ENCODE measurements at regions not wholly inside any gene's neighbourhood (a gene's known extent, or its start where the extent isn't known, plus 50 kb on each side); places are given as distances from the start of the nearest gene placed in this dataset.

DNA sequence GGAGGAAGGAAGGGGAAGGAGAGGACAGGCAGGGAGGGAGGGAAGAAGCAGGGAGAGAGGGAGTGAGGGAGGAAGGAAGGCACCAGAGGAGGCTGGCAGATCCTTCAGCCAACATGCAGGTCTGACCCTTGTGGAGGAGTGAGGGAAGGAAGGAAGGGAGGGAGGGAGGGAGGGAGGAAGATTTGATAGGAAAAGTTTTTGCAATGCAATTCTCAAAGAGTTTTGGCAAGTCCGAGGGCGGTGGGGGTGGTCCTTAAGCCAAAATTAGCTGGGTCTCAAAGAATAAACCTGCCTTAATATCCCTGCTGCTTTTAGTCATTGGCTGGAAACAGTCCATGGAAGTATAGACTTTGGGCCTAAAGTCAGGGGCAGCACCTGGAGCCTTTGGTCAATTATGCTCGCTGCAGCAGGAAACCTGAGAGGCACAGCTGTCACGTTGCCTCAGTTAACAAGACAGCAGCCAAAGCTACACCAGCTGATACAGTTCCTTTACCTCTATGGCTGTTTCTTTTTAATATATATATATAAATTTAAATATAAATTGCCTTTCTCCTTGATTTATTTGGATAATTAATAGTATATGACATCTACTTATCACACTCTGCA is 115.7 kb upstream of the RALGAPA2 start:
- ATAC-seq (replicated peaks in 6 of 8) = no peak
- 22 to 100% (median 82%) methylated on average over 1 to 2 of the region's 4 CpGs; no CpG with 5 or more reads in 2 of the 10 experiments for WGBS, 10 experiments
- in situ Hi-C loops (cut with MboI; ENCODE audit: low pct_unique_long_range_greater_than_20kb in 2 of 9, low sequenced_read_pairs in 9 of 9, unreplicated experiment in 9 of 9) = loop anchor here in 3 of 9 experiments (10.0 to 25.0 kb wide), 3 partner anchors 153 to 684 kb away; partner anchors contain the start of gene NKX2-2 (in 1 of the 3)
- H3K4me3 ChIP-seq = no peak overlapping the region
- no peak overlapping the region for H3K27ac ChIP-seq
- H3K4me1 ChIP-seq (replicated peaks in 1 of 2) = no peaks in the 10 kb centered on the region

DNA sequence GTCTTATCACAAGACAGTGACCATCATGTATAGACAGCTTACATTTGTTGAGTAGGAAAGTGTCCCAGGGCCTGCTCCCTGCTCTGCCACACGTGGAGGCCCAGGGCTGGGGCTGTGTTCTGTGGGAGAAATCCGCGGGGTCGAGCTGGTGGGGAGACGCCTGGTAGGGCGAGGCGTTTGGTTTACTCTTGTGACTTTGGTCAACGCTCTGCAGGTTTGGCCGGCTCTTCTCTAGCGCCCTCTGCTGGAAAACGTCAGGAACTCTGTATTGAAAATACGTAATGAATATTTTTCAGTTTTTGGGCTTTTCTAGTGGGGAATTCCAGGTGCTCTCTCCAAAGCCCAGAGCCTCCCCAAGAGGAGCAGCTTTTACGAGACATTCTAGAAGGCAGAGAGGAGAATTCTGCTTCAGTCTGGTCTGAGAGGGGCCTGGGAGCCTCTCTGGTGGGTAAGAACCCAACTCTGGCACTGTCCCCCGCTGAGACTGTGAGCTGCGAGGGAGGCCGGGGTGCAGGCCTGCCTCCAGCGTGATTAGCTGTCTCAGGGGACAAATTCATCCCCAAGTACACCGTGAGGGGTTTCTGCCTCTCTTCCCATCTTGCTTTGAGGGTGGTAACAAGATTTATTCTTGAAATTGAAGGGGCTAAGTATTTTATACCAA is 112.6 kb upstream of the RALGAPA2 start:
- peak in 6 of 8 experiments; percentile 11 to 58 (median 45) for ATAC-seq (replicated peaks in 6 of 8)
- H3K27ac ChIP-seq = no peak overlapping the region
- in situ Hi-C loops (cut with MboI; ENCODE audit: low pct_unique_long_range_greater_than_20kb in 2 of 9, low sequenced_read_pairs in 9 of 9, unreplicated experiment in 9 of 9) = loop anchor here in 5 of 9 experiments (10.0 to 25.0 kb wide), 3 partner anchors 150 to 687 kb away; partner anchors contain the start of gene NKX2-2 (in 1 of the 5)
- peaks cover 0 to 4% of the 10 kb centered on the region in 2 donors for H3K4me1 ChIP-seq (replicated peaks in 1 of 2)
- no peak overlapping the region for H3K4me3 ChIP-seq
- WGBS, 10 experiments = 0 to 80% (median 9%) methylated on average over 1 to 13 of the region's 18 CpGs; no CpG with 5 or more reads in 1 of the 10 experiments

DNA sequence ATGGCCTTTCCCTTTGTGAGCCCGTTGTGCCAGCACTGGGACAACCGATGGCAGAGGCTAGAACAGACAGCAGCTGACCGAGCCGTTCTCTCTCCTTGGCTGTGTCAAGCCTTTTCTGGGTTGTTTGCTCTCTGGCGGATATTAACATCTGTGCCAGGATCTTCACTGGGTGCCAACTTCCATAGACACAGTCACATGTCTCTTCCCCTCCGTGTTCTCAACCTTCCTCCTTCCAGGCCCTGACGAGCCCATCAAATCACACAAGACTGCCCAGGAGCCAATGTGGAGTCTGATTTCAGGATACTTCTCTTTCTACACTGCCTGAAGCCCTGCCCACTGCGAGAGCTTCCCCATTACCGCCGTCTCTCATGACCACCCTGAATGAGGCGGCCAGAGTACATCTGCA is 111.0 kb upstream of the RALGAPA2 start:
- 53 to 100% (median 96%) methylated on average over 1 to 7 of the region's 11 CpGs; no CpG with 5 or more reads in 3 of the 10 experiments for WGBS, 10 experiments
- in situ Hi-C loops (cut with MboI; ENCODE audit: low pct_unique_long_range_greater_than_20kb in 2 of 9, low sequenced_read_pairs in 9 of 9, unreplicated experiment in 9 of 9) = loop anchor here in 3 of 9 experiments (10.0 to 25.0 kb wide), 2 partner anchors 149 to 161 kb away; no protein-coding TSS in a partner anchor
- Histone ChIP-seq H3K4me1 (replicated peaks in 1 of 2) (peaks cover 0 to 4% of the 10 kb centered on the region in 2 donors), H3K27ac (no peak overlapping the region), H3K4me3 (no peak overlapping the region)
- ATAC-seq (replicated peaks in 6 of 8) = no peak

DNA sequence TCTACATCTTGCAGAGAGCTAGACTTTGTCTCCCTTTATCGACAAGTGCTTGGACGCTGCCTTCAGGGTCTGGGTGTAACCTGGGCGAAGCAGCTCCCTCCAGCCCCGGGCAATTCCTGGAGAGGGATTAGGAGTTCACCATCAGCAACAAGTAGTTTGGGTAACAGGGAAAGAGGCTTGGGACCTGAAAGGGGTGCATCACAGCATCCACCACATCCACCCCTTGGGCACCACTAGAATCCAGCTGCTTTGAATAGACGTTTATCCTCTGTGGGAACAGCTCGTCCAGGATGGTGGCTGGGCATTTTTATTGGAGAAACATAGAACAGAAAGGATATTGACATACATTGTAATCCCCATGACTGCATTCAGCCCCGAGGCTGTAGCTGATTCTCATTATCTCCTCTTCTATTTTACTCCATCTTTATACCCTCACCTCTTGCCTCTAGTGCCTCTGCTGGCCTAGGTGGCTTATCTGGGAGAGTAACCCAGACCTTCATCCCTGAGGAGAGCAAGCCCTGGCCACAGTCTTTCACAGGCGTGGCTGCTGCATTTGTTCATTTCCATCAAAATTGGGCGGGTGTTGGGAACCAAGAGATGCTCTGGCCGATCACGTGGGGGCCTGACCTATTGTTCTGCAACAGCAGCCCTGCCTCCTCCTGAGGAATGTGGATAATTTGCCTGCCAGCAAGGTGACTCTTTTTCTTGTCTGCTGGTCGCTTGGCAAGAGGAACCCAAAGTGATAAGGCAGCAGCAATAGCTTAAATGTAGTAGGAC is 109.2 kb upstream of the RALGAPA2 start:
- Histone ChIP-seq H3K27ac (no peak overlapping the region), H3K4me3 (no peak overlapping the region), H3K4me1 (replicated peaks in 1 of 2) (peaks cover 0 to 4% of the 10 kb centered on the region in 2 donors)
- WGBS, 10 experiments = 9 to 100% (median 63%) methylated on average over 1 to 6 of the region's 12 CpGs; no CpG with 5 or more reads in 2 of the 10 experiments
- peak in 3 of 8 experiments; percentile 16 to 75 (median 33) for ATAC-seq (replicated peaks in 6 of 8)
- in situ Hi-C loops (cut with MboI; ENCODE audit: low pct_unique_long_range_greater_than_20kb in 2 of 9, low sequenced_read_pairs in 9 of 9, unreplicated experiment in 9 of 9) = loop anchor here in 3 of 9 experiments (10.0 to 25.0 kb wide), 2 partner anchors 147 to 159 kb away; no protein-coding TSS in a partner anchor

DNA sequence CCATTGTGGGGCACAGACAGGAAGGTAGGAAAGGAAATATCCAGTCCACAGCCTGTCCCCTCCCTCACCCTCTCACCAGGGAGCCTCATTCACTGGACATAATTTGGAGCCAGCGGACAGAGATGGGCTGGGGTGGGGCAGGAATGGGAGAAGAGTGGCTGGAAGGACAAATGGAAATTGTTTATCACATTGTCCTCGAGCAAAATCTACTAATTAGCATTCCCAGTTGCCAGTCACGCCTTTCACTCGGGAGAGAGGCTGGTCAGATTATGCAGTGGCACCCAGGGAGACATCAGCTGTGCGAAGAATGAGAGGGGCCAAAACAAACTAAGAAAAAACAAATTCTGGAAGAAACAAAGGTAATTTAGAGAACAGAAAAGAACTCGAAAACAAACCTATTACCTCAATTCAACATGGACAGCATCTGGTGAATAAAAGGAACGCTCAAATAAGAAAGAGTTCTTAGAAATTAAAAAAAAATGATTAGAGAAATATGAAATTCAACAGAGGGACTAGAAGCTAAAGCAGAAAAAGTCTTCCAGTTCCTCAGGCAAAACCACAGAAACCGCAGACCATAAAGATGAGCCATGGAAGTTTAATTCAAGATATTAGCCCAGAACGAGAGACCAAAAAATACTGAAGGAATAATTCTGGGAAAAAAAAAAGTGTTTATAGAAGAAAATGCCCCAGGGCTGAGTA is 108.5 kb upstream of the RALGAPA2 start:
- ATAC-seq (replicated peaks in 6 of 8) = peak; percentile 27 to 70 (median 48)

DNA sequence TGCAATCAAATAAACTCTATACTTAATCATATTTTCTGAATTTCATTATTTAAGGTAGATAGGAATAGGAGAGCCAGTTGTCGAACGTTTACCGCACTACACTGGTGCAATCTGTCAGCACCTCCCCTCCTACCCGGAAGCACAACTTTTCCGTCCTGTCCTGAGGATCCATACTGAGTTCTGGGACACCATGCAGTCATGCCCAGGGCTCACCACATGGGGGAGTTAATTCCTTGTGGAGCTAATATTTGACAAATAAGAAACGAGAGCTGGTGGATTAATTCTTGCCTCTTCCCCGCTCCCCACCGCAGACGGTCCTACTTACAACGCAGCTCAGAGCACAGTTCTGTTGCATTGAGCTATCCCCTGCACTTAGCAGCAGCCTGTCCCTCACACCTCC is 107.7 kb upstream of the RALGAPA2 start:
- peak in 4 of 8 experiments; percentile 9 to 25 (median 12) for ATAC-seq (replicated peaks in 6 of 8)
- Histone ChIP-seq H3K4me3 (no peak overlapping the region), H3K4me1 (replicated peaks in 1 of 2) (peaks cover 0 to 4% of the 10 kb centered on the region in 2 donors), H3K27ac (no peak overlapping the region)
- in situ Hi-C loops (cut with MboI; ENCODE audit: low pct_unique_long_range_greater_than_20kb in 2 of 9, low sequenced_read_pairs in 9 of 9, unreplicated experiment in 9 of 9) = loop anchor here in 3 of 9 experiments (10.0 to 25.0 kb wide), 2 partner anchors 145 to 158 kb away; no protein-coding TSS in a partner anchor
- WGBS, 10 experiments = 50 to 88% (median 68%) methylated on average over 1 to 6 of the region's 10 CpGs; no CpG with 5 or more reads in 3 of the 10 experiments

More for the DNA sequence above, 108.5 kb upstream of the RALGAPA2 start:
- 7 to 100% (median 63%) methylated on average over 1 to 8 of the region's 9 CpGs for WGBS, 10 experiments
- H3K4me3 ChIP-seq = no peak overlapping the region
- no peak overlapping the region for H3K27ac ChIP-seq
- in situ Hi-C loops (cut with MboI; ENCODE audit: low pct_unique_long_range_greater_than_20kb in 2 of 9, low sequenced_read_pairs in 9 of 9, unreplicated experiment in 9 of 9) = loop anchor here in 3 of 9 experiments (10.0 to 25.0 kb wide), 2 partner anchors 146 to 159 kb away; no protein-coding TSS in a partner anchor
- H3K4me1 ChIP-seq (replicated peaks in 1 of 2) = peaks cover 0 to 4% of the 10 kb centered on the region in 2 donors

DNA sequence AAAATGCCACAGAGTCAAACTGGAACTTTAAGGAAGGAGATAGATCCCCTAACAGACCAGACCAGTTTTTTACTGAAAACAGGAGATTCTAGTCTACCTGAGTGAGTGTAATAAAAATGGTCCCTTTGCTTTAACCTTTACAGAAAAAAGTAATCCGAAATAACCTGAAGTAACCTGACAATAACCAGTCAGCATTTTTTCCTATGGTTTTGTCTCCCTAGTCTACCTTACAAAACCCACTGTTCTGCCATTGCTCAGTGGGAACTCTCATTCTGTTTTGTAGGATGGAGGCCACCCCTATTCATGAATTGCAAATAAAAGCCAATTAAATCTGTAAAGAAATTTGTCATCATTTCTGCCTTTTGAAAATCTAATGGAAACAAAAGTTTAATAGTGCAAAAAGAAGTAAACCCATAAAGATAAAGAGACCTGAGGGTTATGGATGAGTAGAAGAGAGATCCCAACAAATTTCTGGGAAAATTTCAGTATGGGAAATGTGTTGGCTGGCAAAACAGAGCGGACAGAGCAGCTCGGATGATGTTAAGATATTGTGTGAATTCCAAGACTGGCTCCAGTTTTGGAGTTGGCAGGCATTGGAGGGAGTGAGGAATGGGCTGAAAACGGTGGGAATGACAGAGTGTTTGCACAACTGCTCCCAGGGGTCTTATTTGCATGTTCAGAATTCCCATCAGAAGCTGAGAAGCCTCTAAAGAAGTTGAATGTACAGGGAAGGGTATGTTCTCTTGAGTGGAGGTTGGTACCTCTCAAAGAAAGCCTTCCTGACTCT is 104.7 kb upstream of the RALGAPA2 start:
- no peak overlapping the region for H3K4me3 ChIP-seq
- no peak for ATAC-seq (replicated peaks in 6 of 8)
- H3K27ac ChIP-seq = no peak overlapping the region
- 0 to 86% (median 46%) methylated on average over 1 to 4 of the region's 4 CpGs for WGBS, 10 experiments
- in situ Hi-C loops (cut with MboI; ENCODE audit: low pct_unique_long_range_greater_than_20kb in 2 of 9, low sequenced_read_pairs in 9 of 9, unreplicated experiment in 9 of 9) = loop anchor here in 2 of 9 experiments (25.0 kb wide), 1 partner anchor 155 kb away; no protein-coding TSS in a partner anchor
- H3K4me1 ChIP-seq (replicated peaks in 1 of 2) = peaks cover 0 to 8% of the 10 kb centered on the region in 2 donors

DNA sequence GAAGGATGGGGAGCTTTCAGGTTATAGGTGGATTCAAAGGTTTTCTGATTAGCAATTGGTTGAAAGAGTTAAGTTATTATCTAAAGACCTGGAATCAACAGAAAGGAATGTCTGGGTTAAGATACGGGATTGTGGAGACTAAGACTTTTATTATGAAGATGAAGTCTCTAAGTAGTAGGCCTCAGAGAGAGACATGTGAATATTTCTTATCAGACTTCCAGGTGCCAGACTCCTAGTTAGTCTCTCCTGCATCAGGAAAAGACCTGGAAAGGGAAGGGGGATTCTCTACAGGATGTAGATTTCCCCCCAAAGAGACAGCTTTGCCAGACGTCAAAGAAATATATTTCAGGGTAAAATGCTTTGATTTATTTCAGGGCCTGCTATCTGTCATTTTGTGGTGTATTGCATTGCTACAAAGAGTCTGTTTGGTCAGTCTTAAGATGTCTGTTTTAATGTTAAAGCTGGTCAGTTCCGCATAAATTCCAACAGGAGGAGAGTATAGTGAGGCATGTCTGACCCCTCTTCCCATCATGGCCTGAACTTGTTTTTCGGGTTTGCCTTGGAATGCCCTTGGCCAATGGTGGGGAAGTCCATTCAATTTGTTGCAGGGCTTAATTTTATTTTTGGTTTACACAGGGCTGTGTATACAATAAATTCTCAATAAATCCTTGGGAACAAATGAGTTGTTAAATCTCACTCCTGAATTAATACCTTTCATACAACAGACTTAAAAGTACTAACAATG is 103.4 kb upstream of the RALGAPA2 start:
- Histone ChIP-seq H3K4me3 (no peak overlapping the region), H3K27ac (no peak overlapping the region), H3K4me1 (replicated peaks in 1 of 2) (peaks cover 0 to 8% of the 10 kb centered on the region in 2 donors)
- in situ Hi-C loops (cut with MboI; ENCODE audit: low pct_unique_long_range_greater_than_20kb in 2 of 9, low sequenced_read_pairs in 9 of 9, unreplicated experiment in 9 of 9) = loop anchor here in 2 of 9 experiments (25.0 kb wide), 1 partner anchor 154 kb away; no protein-coding TSS in a partner anchor
- WGBS, 10 experiments = 42 to 91% (median 79%) methylated on average over 1 to 4 of the region's 4 CpGs; no CpG with 5 or more reads in 1 of the 10 experiments
- no peak for ATAC-seq (replicated peaks in 6 of 8)

DNA sequence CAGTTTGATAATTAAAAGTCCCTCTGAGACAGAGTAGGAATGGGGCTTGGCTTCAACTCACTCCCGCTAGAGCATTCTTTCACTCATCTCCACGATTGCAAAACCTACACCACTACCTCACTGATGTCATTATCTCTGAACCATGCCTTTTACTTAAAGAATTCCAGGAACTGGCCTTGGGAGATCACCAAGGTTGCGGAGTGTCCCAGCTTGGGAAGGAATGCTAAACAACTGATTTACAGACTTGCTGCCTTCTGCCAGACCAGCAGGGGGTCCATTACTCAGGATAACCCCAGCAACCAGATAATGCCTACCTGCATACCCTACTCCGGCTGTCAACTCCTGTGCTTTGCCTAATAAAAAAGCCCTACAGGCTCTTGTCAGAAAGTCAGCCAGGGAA is 102.2 kb upstream of the RALGAPA2 start:
- no peak overlapping the region for H3K4me3 ChIP-seq
- in situ Hi-C loops (cut with MboI; ENCODE audit: low pct_unique_long_range_greater_than_20kb in 2 of 9, low sequenced_read_pairs in 9 of 9, unreplicated experiment in 9 of 9) = loop anchor here in 2 of 9 experiments (25.0 kb wide), 1 partner anchor 152 kb away; no protein-coding TSS in a partner anchor
- ATAC-seq (replicated peaks in 6 of 8) = peak in 3 of 8 experiments; percentile 40 to 96 (median 54)
- peaks cover 0 to 4% of the 10 kb centered on the region in 2 donors for H3K4me1 ChIP-seq (replicated peaks in 1 of 2)
- WGBS, 10 experiments = 27 to 82% (median 59%) methylated on average over 2 to 4 of the region's 4 CpGs; no CpG with 5 or more reads in 1 of the 10 experiments
- H3K27ac ChIP-seq = no peak overlapping the region

DNA sequence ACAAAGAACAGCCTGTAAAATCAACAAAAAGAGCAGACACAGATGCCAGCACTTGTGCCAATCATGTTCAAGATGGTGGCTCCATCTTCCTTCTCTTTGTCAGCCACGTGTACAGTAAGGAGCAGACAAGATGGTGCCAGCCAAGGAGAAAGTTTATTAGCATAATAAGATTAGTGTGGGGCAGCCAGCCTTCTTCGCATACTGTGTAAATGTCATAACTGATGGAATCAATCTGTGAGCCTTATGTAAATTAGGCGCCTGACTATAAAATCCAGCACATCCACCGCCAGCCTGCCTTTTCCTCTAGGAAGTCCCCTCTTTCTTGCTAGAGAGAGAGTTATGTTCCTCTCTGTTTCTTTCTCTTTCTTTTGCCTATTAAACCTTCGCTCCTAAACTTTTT is 99.7 kb upstream of the RALGAPA2 start:
- Histone ChIP-seq H3K4me3 (no peak overlapping the region), H3K27ac (no peak overlapping the region), H3K4me1 (replicated peaks in 1 of 2) (peaks cover 0 to 4% of the 10 kb centered on the region in 2 donors)
- WGBS, 10 experiments = 14 to 96% (median 81%) methylated on average over 2 to 5 of the region's 5 CpGs; no CpG with 5 or more reads in 1 of the 10 experiments
- in situ Hi-C loops (cut with MboI; ENCODE audit: low pct_unique_long_range_greater_than_20kb in 2 of 9, low sequenced_read_pairs in 9 of 9, unreplicated experiment in 9 of 9) = loop anchor here in 2 of 9 experiments (25.0 kb wide), 1 partner anchor 150 kb away; no protein-coding TSS in a partner anchor
- peak in 3 of 8 experiments; percentile 25 to 75 (median 67) for ATAC-seq (replicated peaks in 6 of 8)
